Panc1 (cell line): ENCODE measurements at regions not wholly inside any gene's neighbourhood (a gene's known extent, or its start where the extent isn't known, plus 50 kb on each side); places are given as distances from the start of the nearest gene placed in this dataset.

Experiments
- ATAC-seq: fragments of 200-7000 bp; cut with Tn5 transposase; 2 replicates; pipeline ENCODE4 v1.9.1; 2020; ENCODE audit warnings: mild to moderate bottlenecking, moderate library complexity
- BruUV-seq: library from RNA; stranded (reverse); fragments of 400-500 nt; replicated peaks from 2 replicates; lab custom pipeline; 2021; lab: Mats Ljungman, UMichigan
- CTCF ChIA-PET: fragments of 300-600 bp; sonication (Branson Sonifier 250); formaldehyde crosslinking; loops from one replicate; lab custom pipeline; 2022; ENCODE audit warnings: antibody characterized with exemption; lab: Charles Lee
- POLR2A ChIA-PET: fragments of 300-600 bp; sonication (Branson Sonifier 250); formaldehyde crosslinking; loops from one replicate; lab custom pipeline; 2022; ENCODE audit warnings: antibody characterized with exemption; lab: Charles Lee
- DNase-seq: peaks from one replicate; pipeline ENCODE4 v3.0.0-alpha.2; 2010; ENCODE audit warnings: low read depth, low spot score
- H3K27ac ChIP-seq: 2 replicates; pipeline ENCODE4 v1.5.1; 2011; ENCODE audit warnings: mild to moderate bottlenecking, low read length, inconsistent platforms
- H3K27me3 ChIP-seq: fragments of 200-500 bp; sonication (Bioruptor generic); 2 replicates; pipeline ENCODE4 v1.6.0; 2014; ENCODE audit warnings: low read length, inconsistent platforms; ENCODE audit not compliant: control insufficient read depth, insufficient read depth
- H3K36me3 ChIP-seq: fragments of 200-500 bp; sonication (Bioruptor generic); 2 replicates; pipeline ENCODE4 v1.5.1; 2014; ENCODE audit warnings: inconsistent platforms, mild to moderate bottlenecking, low read length, moderate library complexity; ENCODE audit not compliant: control insufficient read depth, insufficient read depth
- H3K4me1 ChIP-seq: 2 replicates; pipeline ENCODE4 v1.5.1; 2011; ENCODE audit warnings: inconsistent platforms, mild to moderate bottlenecking, low read length, moderate library complexity; ENCODE audit not compliant: control insufficient read depth, insufficient read depth
- H3K4me3 ChIP-seq, 2 experiments: 2 replicates each; pipeline ENCODE4 v1.5.1; 2011 to 2012; ENCODE audit warnings: low read depth in 2 of 2, low read length in 2 of 2, mild to moderate bottlenecking in 2 of 2, inconsistent platforms in 1 of 2, moderate library complexity in 1 of 2
- H3K9me3 ChIP-seq: fragments of 200-500 bp; sonication (Bioruptor generic); 2 replicates; pipeline ENCODE4 v1.5.1; 2014; ENCODE audit warnings: low read depth, mild to moderate bottlenecking, inconsistent platforms, low read length, moderate library complexity; ENCODE audit not compliant: control insufficient read depth, insufficient read depth
- CTCF ChIP-seq: fragments of 450-650 bp; IDR thresholded peaks from 2 replicates; pipeline ENCODE4 v1.5.1; 2017; ENCODE audit warnings: mild to moderate bottlenecking
- POLR2AphosphoS5 ChIP-seq: IDR thresholded peaks from 2 replicates; pipeline ENCODE4 v1.6.1; 2012; ENCODE audit warnings: mild to moderate bottlenecking, low read depth, low read length, moderate library complexity
- SIN3A ChIP-seq: IDR thresholded peaks from 2 replicates; pipeline ENCODE4 v1.6.1; 2012; ENCODE audit warnings: low read depth, mild to moderate bottlenecking, low read length, moderate library complexity, borderline replicate concordance; ENCODE audit not compliant: insufficient read depth
- TCF7L2 ChIP-seq: IDR thresholded peaks from 2 replicates; pipeline ENCODE4 v1.6.1; 2011; ENCODE audit warnings: mild to moderate bottlenecking, low read depth, low read length, inconsistent platforms
- in situ Hi-C: cut with HindIII; loops from 2 replicates; pipeline ENCODE4 v1.10.0; 2016; ENCODE audit warnings: low sequenced_read_pairs, low pct_unique_long_range_greater_than_20kb
- intact Hi-C: fragments of 100-400 bp; cut with micrococcal nuclease; formaldehyde crosslinking; loops from one replicate; pipeline ENCODE4 v1.10.0; 2022; ENCODE audit not compliant: unreplicated experiment
- TF ChIP-seq, protein P1 (sequence below), 2 experiments: IDR thresholded peaks; 2 replicates each; pipeline ENCODE4 v1.6.1; 2011 to 2012; ENCODE audit warnings: low read depth in 2 of 2, control low read depth in 1 of 2, low read length in 1 of 2, mild to moderate bottlenecking in 1 of 2, moderate library complexity in 1 of 2; ENCODE audit not compliant: insufficient read depth in 1 of 2

GRCh38 chr3:65078748-65079147 lies 390.9 kb upstream of the ADAMTS9 start:
- Histone ChIP-seq H3K9me3 (no peaks in the 10 kb centered on the region), H3K4me1 (no peaks in the 10 kb centered on the region), H3K27me3 (no peaks in the 10 kb centered on the region), H3K36me3 (no peaks in the 10 kb centered on the region), H3K4me3 (no peak overlapping the region), H3K27ac (no peak overlapping the region)
- ChIA-PET CTCF (no interaction called here), POLR2A (no interaction called here)
- no peak for TF ChIP-seq SIN3A
- no peak for TF ChIP-seq TCF7L2
- TF ChIP-seq, protein P1, sequence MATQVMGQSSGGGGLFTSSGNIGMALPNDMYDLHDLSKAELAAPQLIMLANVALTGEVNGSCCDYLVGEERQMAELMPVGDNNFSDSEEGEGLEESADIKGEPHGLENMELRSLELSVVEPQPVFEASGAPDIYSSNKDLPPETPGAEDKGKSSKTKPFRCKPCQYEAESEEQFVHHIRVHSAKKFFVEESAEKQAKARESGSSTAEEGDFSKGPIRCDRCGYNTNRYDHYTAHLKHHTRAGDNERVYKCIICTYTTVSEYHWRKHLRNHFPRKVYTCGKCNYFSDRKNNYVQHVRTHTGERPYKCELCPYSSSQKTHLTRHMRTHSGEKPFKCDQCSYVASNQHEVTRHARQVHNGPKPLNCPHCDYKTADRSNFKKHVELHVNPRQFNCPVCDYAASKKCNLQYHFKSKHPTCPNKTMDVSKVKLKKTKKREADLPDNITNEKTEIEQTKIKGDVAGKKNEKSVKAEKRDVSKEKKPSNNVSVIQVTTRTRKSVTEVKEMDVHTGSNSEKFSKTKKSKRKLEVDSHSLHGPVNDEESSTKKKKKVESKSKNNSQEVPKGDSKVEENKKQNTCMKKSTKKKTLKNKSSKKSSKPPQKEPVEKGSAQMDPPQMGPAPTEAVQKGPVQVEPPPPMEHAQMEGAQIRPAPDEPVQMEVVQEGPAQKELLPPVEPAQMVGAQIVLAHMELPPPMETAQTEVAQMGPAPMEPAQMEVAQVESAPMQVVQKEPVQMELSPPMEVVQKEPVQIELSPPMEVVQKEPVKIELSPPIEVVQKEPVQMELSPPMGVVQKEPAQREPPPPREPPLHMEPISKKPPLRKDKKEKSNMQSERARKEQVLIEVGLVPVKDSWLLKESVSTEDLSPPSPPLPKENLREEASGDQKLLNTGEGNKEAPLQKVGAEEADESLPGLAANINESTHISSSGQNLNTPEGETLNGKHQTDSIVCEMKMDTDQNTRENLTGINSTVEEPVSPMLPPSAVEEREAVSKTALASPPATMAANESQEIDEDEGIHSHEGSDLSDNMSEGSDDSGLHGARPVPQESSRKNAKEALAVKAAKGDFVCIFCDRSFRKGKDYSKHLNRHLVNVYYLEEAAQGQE (IDR thresholded peaks at IDR 0.05; ENCODE audit: insufficient read depth in 1 of 2, low read depth in 2 of 2, low read length in 1 of 2) = no peak
- TF ChIP-seq POLR2AphosphoS5 = no peak
- no peak for TF ChIP-seq CTCF
- in situ Hi-C loops (no loop called here), intact Hi-C loops (no loop called here)
- ATAC-seq (no peak), DNase-seq (no peak)
- no TSS peak for BruUV-seq

- POLR2A ChIA-PET = no interaction called here
- H3K36me3 ChIP-seq = no peaks in the 10 kb centered on the region
- DNase-seq (no peak), ATAC-seq (no peak)
- TF ChIP-seq SIN3A (no peak), POLR2AphosphoS5 (no peak), TCF7L2 (no peak), CTCF (no peak)
- TF ChIP-seq, protein P1 (IDR thresholded peaks at IDR 0.05; ENCODE audit: insufficient read depth in 1 of 2, low read depth in 2 of 2, low read length in 1 of 2) = no peak
- intact Hi-C loops = no loop called here
- in situ Hi-C loops = no loop called here
- no peaks in the 10 kb centered on the region for H3K4me1 ChIP-seq
- no peak overlapping the region for H3K4me3 ChIP-seq
- BruUV-seq = no TSS peak
- H3K9me3 ChIP-seq = no peaks in the 10 kb centered on the region
- no peak overlapping the region for H3K27ac ChIP-seq
- CTCF ChIA-PET = no interaction called here
- no peaks in the 10 kb centered on the region for H3K27me3 ChIP-seq
Measured at GRCh38 chr3:65077124-65077523, 389.3 kb upstream of the ADAMTS9 start.
